Colonic mucosa (tissue), 4 donors: ENCODE measurements at regions not wholly inside any gene's neighbourhood (a gene's known extent, or its start where the extent isn't known, plus 50 kb on each side); places are given as distances from the start of the nearest gene placed in this dataset.

ENCODE experiments used
- DNase-seq: peaks from one replicate; pipeline ENCODE4 v3.0.0-alpha.2; 2020
- H3K27ac ChIP-seq: fragments of 200-600 bp; one replicate; pipeline ENCODE4 v1.8.0; 2021
- H3K27me3 ChIP-seq: fragments of 200-600 bp; one replicate; pipeline ENCODE4 v1.8.0; 2021
- H3K36me3 ChIP-seq: fragments of 200-600 bp; one replicate; pipeline ENCODE4 v1.8.0; 2021
- H3K4me1 ChIP-seq: fragments of 200-600 bp; one replicate; pipeline ENCODE4 v1.8.0; 2021; ENCODE audit warnings: mild to moderate bottlenecking
- H3K4me3 ChIP-seq: fragments of 200-600 bp; one replicate; pipeline ENCODE4 v1.8.0; 2021
- H3K9ac ChIP-seq, 2 donors: one replicate each; pipeline ENCODE4 v1.7.0; 2013; ENCODE audit warnings: control low read depth in 2 of 2, low read depth in 2 of 2, low read length in 2 of 2
- H3K9me3 ChIP-seq: fragments of 200-600 bp; one replicate; pipeline ENCODE4 v1.8.0; 2021
- CTCF ChIP-seq: fragments of 200-600 bp; IDR thresholded peaks from one replicate; pipeline ENCODE4 v1.8.0; 2022; ENCODE audit warnings: antibody characterized with exemption, mild to moderate bottlenecking
- intact Hi-C: fragments of 100-400 bp; cut with DNase I; formaldehyde crosslinking; loops from one replicate; pipeline ENCODE4 v1.14.1; 2022
- donor health status: healthy.
- donor health status: DM: no; HTN: no; CAD: no.
- donor health status: DM: no; HTN: no; CAD: no.

- Histone ChIP-seq H3K27me3 (no peaks in the 10 kb centered on the region), H3K9me3 (no peaks in the 10 kb centered on the region), H3K9ac (no peak overlapping the region), H3K4me3 (no peak overlapping the region), H3K36me3 (no peaks in the 10 kb centered on the region), H3K4me1 (no peaks in the 10 kb centered on the region), H3K27ac (no peak overlapping the region)
- no peak for TF ChIP-seq CTCF
- intact Hi-C loops = no loop called here
- DNase-seq = no peak
Measured at GRCh38 chr12:28994179-28994715, 154.8 kb upstream of the FAR2 start.

DNA sequence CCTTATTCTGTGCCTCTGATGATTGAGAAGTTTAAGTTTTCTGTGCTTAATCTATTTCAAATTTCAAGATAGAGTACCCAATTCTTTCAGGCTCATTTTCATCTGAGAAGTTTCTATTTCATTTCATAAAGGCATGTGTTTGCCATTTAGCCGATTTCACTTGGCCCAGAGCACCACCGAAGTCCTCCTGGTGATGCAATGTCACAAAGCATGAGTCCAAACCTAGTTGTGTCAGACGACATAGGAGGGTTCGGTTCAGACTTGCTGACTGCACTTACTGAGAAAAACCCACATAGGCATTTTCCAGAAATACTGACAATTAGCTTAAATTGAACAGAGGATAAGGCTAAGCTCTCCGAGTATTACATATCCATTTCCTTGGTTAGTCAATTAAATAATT lies 152.4 kb upstream of the FAR2 start:
- DNase-seq = no peak
- Histone ChIP-seq H3K36me3 (no peaks in the 10 kb centered on the region), H3K4me3 (no peak overlapping the region), H3K27ac (no peak overlapping the region), H3K27me3 (no peaks in the 10 kb centered on the region), H3K9me3 (no peaks in the 10 kb centered on the region), H3K4me1 (no peaks in the 10 kb centered on the region), H3K9ac (no peak overlapping the region)
- TF ChIP-seq CTCF = no peak
- intact Hi-C loops = no loop called here

DNA sequence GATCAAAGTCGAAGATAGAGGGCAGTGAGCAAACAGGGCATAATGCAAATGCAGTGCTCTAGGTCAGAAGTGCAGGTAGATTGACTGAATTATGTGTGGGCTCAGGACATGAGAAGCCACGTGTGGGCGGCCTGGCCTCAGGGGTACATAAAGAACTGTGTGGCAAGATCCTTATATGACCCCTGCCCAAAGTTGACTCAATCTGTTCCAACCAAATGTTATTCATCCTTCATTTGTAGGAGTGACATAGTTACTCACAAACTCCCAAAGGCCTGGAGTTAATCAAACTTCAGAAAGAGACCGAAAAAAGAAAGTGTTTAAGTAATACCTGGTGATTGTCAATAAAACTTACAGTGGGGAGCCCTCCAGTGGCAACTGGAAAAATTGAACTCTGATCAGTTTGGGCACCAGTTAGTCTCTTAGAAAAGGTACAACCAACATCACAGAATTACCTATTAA lies 150.4 kb upstream of the FAR2 start:
- Histone ChIP-seq H3K4me3 (no peak overlapping the region), H3K27me3 (no peaks in the 10 kb centered on the region)
- DNase-seq = no peak

GRCh38 chr12:29004066-29004935 lies 144.8 kb upstream of the FAR2 start:
- Histone ChIP-seq H3K4me1 (no peaks in the 10 kb centered on the region), H3K9me3 (no peaks in the 10 kb centered on the region), H3K27me3 (no peaks in the 10 kb centered on the region), H3K27ac (no peak overlapping the region), H3K9ac (no peak overlapping the region), H3K4me3 (no peak overlapping the region), H3K36me3 (no peaks in the 10 kb centered on the region)
- no peak for DNase-seq
- no peak for TF ChIP-seq CTCF
- intact Hi-C loops = no loop called here

More for the DNA sequence above, 150.4 kb upstream of the FAR2 start:
- H3K27ac ChIP-seq = no peak overlapping the region
- H3K9ac ChIP-seq = no peak overlapping the region
- intact Hi-C loops = no loop called here
- H3K36me3 ChIP-seq = no peaks in the 10 kb centered on the region
- no peak for TF ChIP-seq CTCF
- no peaks in the 10 kb centered on the region for H3K4me1 ChIP-seq
- H3K9me3 ChIP-seq = no peaks in the 10 kb centered on the region

DNA sequence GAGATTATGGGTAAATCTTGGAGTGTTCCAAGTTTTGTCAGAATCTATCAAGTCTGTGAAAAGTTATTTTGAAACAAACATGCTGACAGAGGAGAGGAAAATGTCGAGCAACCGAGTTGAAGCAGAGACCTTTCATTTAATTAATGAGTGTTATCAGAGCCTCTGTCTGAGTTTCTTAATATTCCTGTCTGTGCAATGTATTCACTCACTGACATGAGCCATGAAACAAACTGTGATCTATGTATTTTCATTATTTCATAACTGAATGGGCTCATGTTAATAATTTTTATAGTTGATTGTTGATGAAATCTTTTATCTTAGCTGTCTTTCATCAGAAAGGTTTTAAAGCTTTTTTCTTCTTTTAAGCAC lies 144.2 kb upstream of the FAR2 start:
- Histone ChIP-seq H3K36me3 (no peaks in the 10 kb centered on the region), H3K4me3 (no peak overlapping the region), H3K9ac (no peak overlapping the region), H3K27me3 (no peaks in the 10 kb centered on the region), H3K27ac (no peak overlapping the region), H3K4me1 (no peaks in the 10 kb centered on the region), H3K9me3 (no peaks in the 10 kb centered on the region)
- DNase-seq = no peak
- intact Hi-C loops = no loop called here
- TF ChIP-seq CTCF = no peak
